ENCODE measurements at regions not wholly inside any gene's neighbourhood (a gene's known extent, or its start where the extent isn't known, plus 50 kb on each side); places are given as distances from the start of the nearest gene placed in this dataset.

GRCh38 chr17:14641117-14641516, 340.2 kb downstream of the HS3ST3B1 start (continued):
- no peak for TF ChIP-seq KDM4A (IDR thresholded peaks at IDR 0.05; ENCODE audit: low read depth, low read length, severe bottlenecking)

- Histone ChIP-seq H2AK5ac (ENCODE audit: low read depth, low read length) (no peak overlapping the region), H2BK120ac (replicated peaks; ENCODE audit: low read depth, low read length) (no peak overlapping the region), H4K5ac (ENCODE audit: insufficient read length, low read depth, low read length) (no peak overlapping the region), H2BK12ac (ENCODE audit: low read depth, low read length) (no peak overlapping the region), H3K4ac (replicated peaks; ENCODE audit: insufficient read length, low read depth, low read length) (no peak overlapping the region), H3K4me2 (ENCODE audit: insufficient read depth in 1 of 2, low read depth in 2 of 2, low read length in 2 of 2) (no peak overlapping the region), H3K27me3 (replicated peaks in 1 of 4; ENCODE audit: control insufficient read depth in 3 of 4, extremely low read depth in 1 of 4, insufficient read depth in 3 of 4, low read length in 3 of 4) (no peaks in the 10 kb centered on the region), H3K79me1 (ENCODE audit: low read depth, low read length) (no peaks in the 10 kb centered on the region), H2BK20ac (ENCODE audit: low read length) (no peak overlapping the region), H3K9ac (replicated peaks in 1 of 4; ENCODE audit: extremely low read depth in 1 of 4, low read depth in 3 of 4, low read length in 3 of 4) (no peak overlapping the region), H4K8ac (ENCODE audit: extremely low read depth, insufficient read depth, low read length) (no peak overlapping the region), H3K36me3 (ENCODE audit: control insufficient read depth in 2 of 4, insufficient read depth in 4 of 4, low read length in 3 of 4) (no peaks in the 10 kb centered on the region), H4K20me1 (replicated peaks in 1 of 2; ENCODE audit: control insufficient read depth in 1 of 2, insufficient read depth in 2 of 2, low read length in 2 of 2) (no peaks in the 10 kb centered on the region), H2BK15ac (ENCODE audit: low read length) (no peak overlapping the region), H3K56ac (replicated peaks; ENCODE audit: insufficient read length, low read depth, low read length) (no peak overlapping the region), H3K23me2 (ENCODE audit: low read depth, low read length) (no peaks in the 10 kb centered on the region), H3K14ac (ENCODE audit: insufficient read length) (no peak overlapping the region), H3K23ac (ENCODE audit: insufficient read length) (no peak overlapping the region), H4K91ac (replicated peaks; ENCODE audit: insufficient read length, low read length) (no peak overlapping the region), H3K79me2 (ENCODE audit: control insufficient read depth in 1 of 2, insufficient read depth in 2 of 2, low read length in 2 of 2) (no peaks in the 10 kb centered on the region), H2BK5ac (ENCODE audit: low read depth, low read length) (no peak overlapping the region), H3K4me1 (replicated peaks in 1 of 4; ENCODE audit: control insufficient read depth in 3 of 4, insufficient read depth in 4 of 4, low read length in 3 of 4) (no peaks in the 10 kb centered on the region), H3K9me3 (ENCODE audit: insufficient read depth in 2 of 2, low read depth in 1 of 2, low read length in 1 of 2) (peaks cover 0 to 2% of the 10 kb centered on the region in 2 experiments; a peak in 1 of 4 replicates), H2AFZ (ENCODE audit: low read length) (no peak overlapping the region), H3K27ac (ENCODE audit: low read depth, low read length) (no peak overlapping the region), H3K4me3 (ENCODE audit: extremely low read depth in 1 of 4, insufficient read depth in 2 of 4, low read depth in 3 of 4, low read length in 4 of 4) (no peak overlapping the region), H3K18ac (ENCODE audit: extremely low read depth, low read length) (no peak overlapping the region)
- ChIA-PET POLR2A (ENCODE audit: partially characterized antibody) (no interaction called here), CTCF (ENCODE audit: partially characterized antibody) (no interaction called here)
- FAIRE-seq (no peak), DNase-seq (ENCODE audit: low read depth in 1 of 2, low spot score in 2 of 2) (no peak)
- WGBS, 2 experiments (ENCODE audit: extremely low coverage in 1 of 2, insufficient coverage in 1 of 2, insufficient read length in 1 of 2, insufficient replicate concordance in 2 of 2, low coverage in 1 of 2, low lambda C conversion rate in 2 of 2, missing lambda C conversion rate in 1 of 2) = 90% methylated on average over 1 of the region's 1 CpG; no CpG with 5 or more reads in 1 of the 2 experiments
- TF ChIP-seq JUN (IDR thresholded peaks at IDR 0.05; ENCODE audit: low read depth, low read length) (no peak), TAF7 (optimal IDR thresholded peaks at IDR 0.05; ENCODE audit: borderline replicate concordance, low read depth, low read length) (no peak), CREB1 (IDR thresholded peaks at IDR 0.05) (no peak), GABPA (IDR thresholded peaks at IDR 0.05; ENCODE audit: borderline replicate concordance, insufficient read depth, low read length) (no peak), TAF1 (IDR thresholded peaks at IDR 0.05; ENCODE audit: low read depth, low read length) (no peak), POLR2AphosphoS5 (IDR thresholded peaks at IDR 0.05; ENCODE audit: low read depth, low read length) (no peak), NANOG (IDR thresholded peaks at IDR 0.05; ENCODE audit: insufficient read depth, low read depth, low read length, poor library complexity, severe bottlenecking) (no peak), CHD2 (IDR thresholded peaks at IDR 0.05; ENCODE audit: low read length) (no peak)
Measured at GRCh38 chr17:14637260-14637659, 336.4 kb downstream of the HS3ST3B1 start.

Measured in H1 (cell line).